Esophagus squamous epithelium (tissue), 5 donors: ENCODE measurements at regions not wholly inside any gene's neighbourhood (a gene's known extent, or its start where the extent isn't known, plus 50 kb on each side); places are given as distances from the start of the nearest gene placed in this dataset.

Experiments used
- DNase-seq: peaks from one replicate; lab custom pipeline; 2025; lab: John Stamatoyannopoulos, UW
- H3K27ac ChIP-seq, 4 donors: fragments of 200-600 bp; sonication (generic); one replicate each; pipeline ENCODE4 v1.5.1; 2016 to 2019; ENCODE audit warnings: mild to moderate bottlenecking in 1 of 4
- H3K27me3 ChIP-seq, 4 donors: fragments of 200-600 bp; sonication (generic); 1 replicate in 3 of 4; 2 replicates in 1 of 4; pipeline versions ENCODE4 v1.5.1 to v1.6.0; 2017 to 2021; ENCODE audit warnings: antibody characterized with exemption in 1 of 4
- H3K36me3 ChIP-seq, 3 donors: fragments of 200-600 bp; sonication (generic); one replicate each; pipeline ENCODE4 v1.5.1; 2016 to 2019
- H3K4me1 ChIP-seq, 3 donors: fragments of 200-600 bp; sonication (generic); one replicate each; pipeline ENCODE4 v1.5.1; 2017 to 2019
- H3K4me3 ChIP-seq, 4 donors: fragments of 200-600 bp; sonication (generic); 1 replicate in 3 of 4; 2 replicates in 1 of 4; pipeline ENCODE4 v1.5.1; 2016 to 2019; ENCODE audit warnings: mild to moderate bottlenecking in 2 of 4, moderate library complexity in 1 of 4
- H3K9me3 ChIP-seq, 3 donors: fragments of 200-600 bp; sonication (generic); one replicate each; pipeline ENCODE4 v1.5.1; 2016 to 2019
- CTCF ChIP-seq, 6 experiments: fragments of 450-650 bp in 4 of 6; fragments of 200-600 bp in 2 of 6; sonication (generic) in 2 of 6; IDR thresholded peaks; one replicate each; pipeline ENCODE4 v1.5.1; 2016 to 2019; ENCODE audit warnings: antibody characterized with exemption in 6 of 6, mild to moderate bottlenecking in 4 of 6, moderate library complexity in 4 of 6
- POLR2A ChIP-seq, 4 donors: fragments of 450-650 bp; IDR thresholded peaks; one replicate each; pipeline ENCODE4 v1.6.1; 2017; ENCODE audit warnings: antibody characterized with exemption in 4 of 4, mild to moderate bottlenecking in 4 of 4, moderate library complexity in 3 of 4
- WGBS, 2 donors: methylation state at CpG; one replicate each; pipeline ENCODE4 v1.1.5; 2018; 5-methylcytosine and 5-hydroxymethylcytosine counted together
- intact Hi-C: fragments of 100-400 bp; cut with DNase I; formaldehyde crosslinking; loops from one replicate; pipeline ENCODE4 v1.15.0; 2022
- donor health status: DM: yes; HTN: yes; CAD: no.

GRCh38 chr12:91663310-91663709, 480.7 kb upstream of the DCN start:
- Histone ChIP-seq H3K9me3 (no peaks in the 10 kb centered on the region), H3K27me3 (no peaks in the 10 kb centered on the region), H3K27ac (no peak overlapping the region), H3K4me1 (no peaks in the 10 kb centered on the region), H3K4me3 (no peak overlapping the region), H3K36me3 (no peaks in the 10 kb centered on the region)
- TF ChIP-seq CTCF (IDR thresholded peaks at IDR 0.05) (no peak), POLR2A (IDR thresholded peaks at IDR 0.05) (no peak)
- no peak for DNase-seq
- intact Hi-C loops = no loop called here
- 35 to 52% methylated on average over 4 of the region's 4 CpGs for WGBS, 2 donors

GRCh38 chr12:91662021-91662420, 479.4 kb upstream of the DCN start:
- TF ChIP-seq POLR2A (IDR thresholded peaks at IDR 0.05) (no peak), CTCF (IDR thresholded peaks at IDR 0.05) (no peak)
- Histone ChIP-seq H3K4me1 (no peaks in the 10 kb centered on the region), H3K27me3 (no peaks in the 10 kb centered on the region), H3K27ac (no peak overlapping the region), H3K4me3 (no peak overlapping the region), H3K36me3 (no peaks in the 10 kb centered on the region), H3K9me3 (no peaks in the 10 kb centered on the region)
- intact Hi-C loops = no loop called here
- no peak for DNase-seq
- WGBS, 2 donors = 50% methylated on average over 1 of the region's 1 CpG; no CpG with 5 or more reads in 1 of the 2 donors

GRCh38 chr12:91657032-91657431, 474.4 kb upstream of the DCN start:
- Histone ChIP-seq H3K36me3 (no peaks in the 10 kb centered on the region), H3K4me3 (no peak overlapping the region), H3K9me3 (no peaks in the 10 kb centered on the region), H3K4me1 (no peaks in the 10 kb centered on the region), H3K27me3 (no peaks in the 10 kb centered on the region), H3K27ac (no peak overlapping the region)
- intact Hi-C loops = no loop called here
- 68 to 87% methylated on average over 3 of the region's 3 CpGs for WGBS, 2 donors
- DNase-seq = no peak
- TF ChIP-seq CTCF (IDR thresholded peaks at IDR 0.05) (no peak), POLR2A (IDR thresholded peaks at IDR 0.05) (no peak)

- no peak overlapping the region for H3K4me3 ChIP-seq
- H3K27me3 ChIP-seq = no peaks in the 10 kb centered on the region
- no peaks in the 10 kb centered on the region for H3K9me3 ChIP-seq
- no peaks in the 10 kb centered on the region for H3K4me1 ChIP-seq
- TF ChIP-seq CTCF (IDR thresholded peaks at IDR 0.05) (no peak), POLR2A (IDR thresholded peaks at IDR 0.05) (no peak)
- intact Hi-C loops = no loop called here
- H3K36me3 ChIP-seq = no peaks in the 10 kb centered on the region
- 93% methylated on average over 3 of the region's 3 CpGs for WGBS, 2 donors
- no peak for DNase-seq
- no peak overlapping the region for H3K27ac ChIP-seq
Measured at GRCh38 chr12:91655966-91656365, 473.3 kb upstream of the DCN start.

DNA sequence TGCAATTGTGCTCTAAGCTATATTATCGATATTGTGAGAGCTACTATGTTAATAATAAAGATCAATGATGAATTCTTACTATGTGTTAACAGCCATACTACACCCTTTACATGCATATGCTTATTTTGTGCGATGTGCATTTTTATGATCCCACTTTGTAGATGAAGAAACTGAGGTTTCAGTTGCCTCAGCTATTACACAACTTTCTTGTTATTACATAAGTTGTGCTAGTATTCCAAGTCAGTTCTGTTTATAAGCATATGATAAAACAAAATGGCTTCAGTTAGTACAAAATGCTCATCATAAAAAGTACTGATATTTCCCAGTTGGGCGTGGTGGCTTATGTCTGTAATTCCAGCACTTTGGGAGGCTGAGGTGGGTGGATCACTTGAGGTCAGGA, 471.5 kb upstream of the DCN start:
- TF ChIP-seq POLR2A (IDR thresholded peaks at IDR 0.05) (no peak), CTCF (IDR thresholded peaks at IDR 0.05) (no peak)
- Histone ChIP-seq H3K4me3 (no peak overlapping the region), H3K36me3 (no peaks in the 10 kb centered on the region), H3K27ac (no peak overlapping the region), H3K27me3 (no peaks in the 10 kb centered on the region), H3K9me3 (no peaks in the 10 kb centered on the region), H3K4me1 (no peaks in the 10 kb centered on the region)
- WGBS, 2 donors = 94 to 98% methylated on average over 3 of the region's 3 CpGs
- intact Hi-C loops = no loop called here
- no peak for DNase-seq
